B cell (primary cell): ENCODE measurements at regions not wholly inside any gene's neighbourhood (a gene's known extent, or its start where the extent isn't known, plus 50 kb on each side); places are given as distances from the start of the nearest gene placed in this dataset.

ENCODE experiments used
- ATAC-seq: fragments of 200-7000 bp; cut with Tn5 transposase; one replicate; pipeline ENCODE4 v1.10.0; 2021; ENCODE audit warnings: low read depth, mild to moderate bottlenecking, moderate number of reproducible peaks, moderate library complexity
- CTCF ChIA-PET: fragments of 350-600 bp; sonication (Branson Sonifier 250); formaldehyde crosslinking; loops from one replicate; lab custom pipeline; 2021; ENCODE audit warnings: antibody characterized with exemption, inconsistent platforms; lab: Charles Lee
- POLR2A ChIA-PET: fragments of 350-600 bp; sonication (Branson Sonifier 250); formaldehyde crosslinking; loops from one replicate; lab custom pipeline; 2021; ENCODE audit warnings: antibody characterized with exemption; lab: Charles Lee
- DNase-seq: peaks from one replicate; pipeline ENCODE4 v3.0.0; 2013
- H2AFZ ChIP-seq: 2 replicates; pipeline ENCODE4 v1.6.1; 2012; ENCODE audit warnings: mild to moderate bottlenecking, low read depth, low read length; ENCODE audit not compliant: insufficient read depth, poor library complexity, severe bottlenecking
- H3K27ac ChIP-seq, 2 donors: 1 replicate in 1 of 2; 2 replicates in 1 of 2; pipeline ENCODE4 v1.5.1; 2012 to 2013; ENCODE audit warnings: low read length in 2 of 2, mild to moderate bottlenecking in 2 of 2, moderate library complexity in 1 of 2
- H3K27me3 ChIP-seq, 4 experiments: fragments of 200-600 bp in 1 of 4; sonication (generic) in 1 of 4; replicated peaks in 1 of 4; 1 replicate in 2 of 4; 2 replicates in 2 of 4; pipeline versions ENCODE4 v1.6.1 to v1.7.0; 2013 to 2016; ENCODE audit warnings: low read length in 3 of 4, mild to moderate bottlenecking in 2 of 4, mixed read lengths in 1 of 4, moderate library complexity in 1 of 4; ENCODE audit not compliant: insufficient read depth in 4 of 4, control insufficient read depth in 3 of 4; ENCODE audit errors: control extremely low read depth in 1 of 4
- H3K36me3 ChIP-seq, 2 experiments: replicated peaks in 1 of 2; 1 replicate in 1 of 2; 2 replicates in 1 of 2; pipeline versions ENCODE4 v1.6.1 to v1.7.1; 2013; ENCODE audit warnings: low read length in 1 of 2; ENCODE audit not compliant: insufficient read depth in 2 of 2, control insufficient read depth in 1 of 2; ENCODE audit errors: control extremely low read depth in 1 of 2, extremely low read depth in 1 of 2
- H3K4me1 ChIP-seq, 2 donors: fragments of 200-600 bp in 1 of 2; sonication (generic) in 1 of 2; 1 replicate in 1 of 2; 2 replicates in 1 of 2; pipeline versions ENCODE4 v1.5.1 to v1.6.1; 2013 to 2017; ENCODE audit warnings: low read length in 2 of 2; ENCODE audit not compliant: control insufficient read depth in 2 of 2, insufficient read depth in 2 of 2
- H3K4me2 ChIP-seq: replicated peaks from 2 replicates; pipeline ENCODE3; 2012; ENCODE audit warnings: mild to moderate bottlenecking, low read depth, low read length; ENCODE audit not compliant: poor library complexity, severe bottlenecking
- H3K4me3 ChIP-seq, 5 experiments: fragments of 200-600 bp in 1 of 5; sonication (generic) in 1 of 5; 1 replicate in 3 of 5; 2 replicates in 2 of 5; pipeline versions ENCODE4 v1.5.1 to v1.7.0; 2011 to 2016; ENCODE audit warnings: low read length in 4 of 5, mild to moderate bottlenecking in 4 of 5, low read depth in 2 of 5, control low read depth in 1 of 5, moderate library complexity in 1 of 5; ENCODE audit not compliant: insufficient read depth in 1 of 5; ENCODE audit errors: control extremely low read depth in 1 of 5, extremely low read depth in 1 of 5
- H3K79me2 ChIP-seq: fragments of 200-600 bp; sonication (generic); one replicate; pipeline ENCODE4 v1.6.0; 2016; ENCODE audit warnings: low read length; ENCODE audit not compliant: control insufficient read depth, insufficient read depth
- H3K9ac ChIP-seq: fragments of 200-600 bp; sonication (generic); 2 replicates; pipeline ENCODE4 v1.6.1; 2017; ENCODE audit warnings: mild to moderate bottlenecking, low read length, moderate library complexity
- H3K9me3 ChIP-seq, 3 donors: one replicate each; pipeline versions ENCODE4 v1.6.1 to v1.7.1; 2013; ENCODE audit warnings: low read length in 2 of 3; ENCODE audit not compliant: control insufficient read depth in 2 of 3, insufficient read depth in 1 of 3; ENCODE audit errors: control extremely low read depth in 1 of 3
- H4K20me1 ChIP-seq: 2 replicates; pipeline ENCODE4 v1.6.0; 2012; ENCODE audit warnings: mild to moderate bottlenecking, low read length; ENCODE audit not compliant: insufficient read depth, control insufficient read depth, poor library complexity, severe bottlenecking
- H3K27ac Mint-ChIP-seq: one replicate; pipeline ENCODE4 v1.8.0; 2021; ENCODE audit warnings: mixed read lengths
- H3K27me3 Mint-ChIP-seq: one replicate; pipeline ENCODE4 v1.8.0; 2021; ENCODE audit warnings: mixed read lengths
- H3K4me1 Mint-ChIP-seq: one replicate; pipeline ENCODE4 v1.8.0; 2021; ENCODE audit warnings: mixed read lengths
- H3K4me3 Mint-ChIP-seq: one replicate; pipeline ENCODE4 v1.8.0; 2021; ENCODE audit warnings: mixed read lengths
- H3K9me3 Mint-ChIP-seq: one replicate; pipeline ENCODE4 v1.8.0; 2022; ENCODE audit warnings: mixed read lengths; ENCODE audit not compliant: insufficient read depth
- CTCF ChIP-seq: fragments of 200-600 bp; IDR thresholded peaks from one replicate; pipeline ENCODE4 v1.8.0; 2022; ENCODE audit warnings: antibody characterized with exemption, mild to moderate bottlenecking
- EZH2 ChIP-seq: IDR thresholded peaks from 2 replicates; pipeline ENCODE4 v1.6.1; 2012; ENCODE audit warnings: borderline replicate concordance, low read depth, mild to moderate bottlenecking, moderate library complexity, low read length; ENCODE audit not compliant: insufficient read depth, poor library complexity, severe bottlenecking
- intact Hi-C: fragments of 100-400 bp; cut with micrococcal nuclease; formaldehyde crosslinking; loops from one replicate; pipeline ENCODE4 v1.10.0; 2022

GRCh38 chr17:55965051-55965450, 188.2 kb upstream of the ANKFN1 start:
- intact Hi-C loops, result no loop called here
- peaks cover 3% of the 10 kb centered on the region for H3K9me3 Mint-ChIP-seq

More at GRCh38 chr17:55965051-55965450, 188.2 kb upstream of the ANKFN1 start:
- Mint-ChIP-seq H3K27ac (no peak overlapping the region), H3K27me3 (no peaks in the 10 kb centered on the region), H3K4me1 (no peaks in the 10 kb centered on the region), H3K4me3 (no peak overlapping the region)
- H3K9ac ChIP-seq, result no peak overlapping the region
- H3K27me3 ChIP-seq, result no peaks in the 10 kb centered on the region
- no peak overlapping the region for H2AFZ ChIP-seq
- no peaks in the 10 kb centered on the region for H3K4me1 ChIP-seq
- no peak for DNase-seq
- H3K36me3 ChIP-seq, result no peaks in the 10 kb centered on the region
- no peaks in the 10 kb centered on the region for H4K20me1 ChIP-seq
- no peaks in the 10 kb centered on the region for H3K79me2 ChIP-seq
- POLR2A ChIA-PET, result no interaction called here
- TF ChIP-seq EZH2, result no peak
- TF ChIP-seq CTCF, result no peak
- CTCF ChIA-PET, result no interaction called here
- ATAC-seq, result no peak
- H3K9me3 ChIP-seq, result peaks cover 0 to 1% (median 0%) of the 10 kb centered on the region in 3 donors
- H3K4me2 ChIP-seq, result no peak overlapping the region
- H3K4me3 ChIP-seq, result no peak overlapping the region
- H3K27ac ChIP-seq, result no peak overlapping the region
